Gastrocnemius medialis (tissue), 4 donors: ENCODE measurements at regions not wholly inside any gene's neighbourhood (a gene's known extent, or its start where the extent isn't known, plus 50 kb on each side); places are given as distances from the start of the nearest gene placed in this dataset.

Experiments
- POLR2A ChIP-seq, 2 donors: fragments of 450-650 bp; IDR thresholded peaks; one replicate each; pipeline ENCODE4 v1.6.1; 2017; ENCODE audit warnings: antibody characterized with exemption in 2 of 2, mild to moderate bottlenecking in 2 of 2, moderate library complexity in 2 of 2
- TF ChIP-seq, protein P1 (sequence below), 5 experiments: fragments of 450-650 bp in 3 of 5; fragments of 200-600 bp in 2 of 5; sonication (generic) in 2 of 5; IDR thresholded peaks in 4 of 5; conservative IDR thresholded peaks in 1 of 5; 1 replicate in 4 of 5; 2 replicates in 1 of 5; pipeline ENCODE4 v1.5.1; 2016 to 2019; ENCODE audit warnings: antibody characterized with exemption in 5 of 5, mild to moderate bottlenecking in 3 of 5, moderate library complexity in 3 of 5

DNA sequence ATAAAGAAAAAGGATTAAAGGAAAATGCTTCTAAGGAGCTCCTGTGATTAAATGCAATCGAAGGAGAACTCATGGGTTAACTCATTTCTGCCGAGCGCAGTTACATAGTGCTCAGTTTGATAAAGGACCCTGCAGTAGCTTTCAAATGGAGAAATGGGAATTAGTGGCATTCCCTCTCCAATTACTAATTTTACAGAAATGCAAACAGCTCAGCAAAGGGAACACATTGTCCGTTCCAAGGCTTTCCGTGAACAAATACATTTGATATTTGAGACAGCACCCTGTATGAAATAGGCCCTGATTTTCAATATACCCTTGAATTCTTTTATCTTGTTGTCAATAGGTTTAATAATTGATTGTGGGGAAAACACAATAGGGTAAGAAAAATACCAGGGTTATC is 375.9 kb upstream of the TSHZ2 start:
- TF ChIP-seq, protein P1, sequence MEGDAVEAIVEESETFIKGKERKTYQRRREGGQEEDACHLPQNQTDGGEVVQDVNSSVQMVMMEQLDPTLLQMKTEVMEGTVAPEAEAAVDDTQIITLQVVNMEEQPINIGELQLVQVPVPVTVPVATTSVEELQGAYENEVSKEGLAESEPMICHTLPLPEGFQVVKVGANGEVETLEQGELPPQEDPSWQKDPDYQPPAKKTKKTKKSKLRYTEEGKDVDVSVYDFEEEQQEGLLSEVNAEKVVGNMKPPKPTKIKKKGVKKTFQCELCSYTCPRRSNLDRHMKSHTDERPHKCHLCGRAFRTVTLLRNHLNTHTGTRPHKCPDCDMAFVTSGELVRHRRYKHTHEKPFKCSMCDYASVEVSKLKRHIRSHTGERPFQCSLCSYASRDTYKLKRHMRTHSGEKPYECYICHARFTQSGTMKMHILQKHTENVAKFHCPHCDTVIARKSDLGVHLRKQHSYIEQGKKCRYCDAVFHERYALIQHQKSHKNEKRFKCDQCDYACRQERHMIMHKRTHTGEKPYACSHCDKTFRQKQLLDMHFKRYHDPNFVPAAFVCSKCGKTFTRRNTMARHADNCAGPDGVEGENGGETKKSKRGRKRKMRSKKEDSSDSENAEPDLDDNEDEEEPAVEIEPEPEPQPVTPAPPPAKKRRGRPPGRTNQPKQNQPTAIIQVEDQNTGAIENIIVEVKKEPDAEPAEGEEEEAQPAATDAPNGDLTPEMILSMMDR (IDR thresholded peaks at IDR 0.05 in 4 of 5, conservative IDR thresholded peaks at IDR 0.05 in 1 of 5): no peak
- TF ChIP-seq POLR2A (IDR thresholded peaks at IDR 0.05): no peak
